Mesothelial cell of epicardium (in vitro differentiated cells): ENCODE measurements at regions not wholly inside any gene's neighbourhood (a gene's known extent, or its start where the extent isn't known, plus 50 kb on each side); places are given as distances from the start of the nearest gene placed in this dataset.

ENCODE experiments used
- DNase-seq, 2 experiments: peaks; one replicate each; pipeline ENCODE4 v3.0.0; 2021; ENCODE audit warnings: low spot score in 2 of 2; ENCODE audit not compliant: unreplicated experiment in 2 of 2
- H3K27ac Mint-ChIP-seq: 2 replicates; pipeline ENCODE4 v1.8.0; 2021; ENCODE audit warnings: mixed read lengths
- H3K27me3 Mint-ChIP-seq: 2 replicates; pipeline ENCODE4 v1.8.0; 2021; ENCODE audit warnings: low read depth, mixed read lengths
- H3K36me3 Mint-ChIP-seq: 2 replicates; pipeline ENCODE4 v1.8.0; 2021; ENCODE audit warnings: mixed read lengths
- H3K4me1 Mint-ChIP-seq: 2 replicates; pipeline ENCODE4 v1.8.0; 2021; ENCODE audit warnings: mixed read lengths
- H3K4me3 Mint-ChIP-seq: 2 replicates; pipeline ENCODE4 v1.8.0; 2021; ENCODE audit warnings: mild to moderate bottlenecking, moderate library complexity, mixed read lengths
- H3K9me3 Mint-ChIP-seq: 2 replicates; pipeline ENCODE4 v1.8.0; 2021; ENCODE audit warnings: mixed read lengths
- TF ChIP-seq, protein P1 (sequence below): fragments of 200-600 bp; sonication (generic); IDR thresholded peaks from one replicate; pipeline ENCODE4 v1.5.0; 2021; ENCODE audit warnings: antibody characterized with exemption; ENCODE audit not compliant: unreplicated experiment

DNA sequence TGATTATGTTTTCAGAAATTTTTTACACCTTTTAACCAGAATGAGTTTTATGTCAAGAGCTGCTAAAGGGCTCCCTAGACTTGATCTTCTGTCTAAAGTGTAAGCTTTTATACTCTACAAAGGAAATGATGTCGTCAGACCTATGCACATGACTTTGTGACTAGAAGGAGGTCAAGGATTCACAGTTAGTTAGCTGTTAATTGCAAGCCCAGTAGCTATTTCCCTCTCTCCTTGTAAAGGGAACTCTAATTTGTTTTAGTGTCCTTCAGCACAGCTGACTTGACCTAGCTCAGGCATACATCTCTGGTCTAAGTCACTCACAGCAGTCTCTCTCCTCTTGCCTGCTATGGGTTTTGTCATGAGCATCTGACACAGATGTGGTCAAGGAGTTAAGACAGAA, 173.5 kb upstream of the NREP start:
- H3K36me3 Mint-ChIP-seq: no peaks in the 10 kb centered on the region
- no peak overlapping the region for H3K27ac Mint-ChIP-seq
- peaks cover 6% of the 10 kb centered on the region for H3K4me1 Mint-ChIP-seq

DNA sequence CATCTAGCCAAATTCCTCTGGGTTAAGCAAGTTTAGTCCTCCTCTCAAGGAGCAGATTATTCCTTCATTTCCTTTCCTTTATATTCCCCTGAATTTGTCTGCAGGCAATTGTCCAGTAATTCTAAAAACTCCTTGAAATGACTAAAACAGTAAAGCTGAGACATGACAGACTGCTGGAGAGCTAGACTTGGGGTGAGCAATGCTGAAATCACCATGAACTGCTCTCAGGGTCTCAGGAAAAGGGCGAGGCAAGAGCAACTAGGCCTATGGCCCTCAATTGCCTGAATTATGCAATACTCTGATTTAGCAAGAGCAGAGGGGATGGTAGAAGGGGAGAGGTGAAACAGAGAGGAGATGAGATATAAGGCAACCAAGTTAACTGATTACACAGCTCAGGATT, 172.9 kb upstream of the NREP start:
- TF ChIP-seq, protein P1, sequence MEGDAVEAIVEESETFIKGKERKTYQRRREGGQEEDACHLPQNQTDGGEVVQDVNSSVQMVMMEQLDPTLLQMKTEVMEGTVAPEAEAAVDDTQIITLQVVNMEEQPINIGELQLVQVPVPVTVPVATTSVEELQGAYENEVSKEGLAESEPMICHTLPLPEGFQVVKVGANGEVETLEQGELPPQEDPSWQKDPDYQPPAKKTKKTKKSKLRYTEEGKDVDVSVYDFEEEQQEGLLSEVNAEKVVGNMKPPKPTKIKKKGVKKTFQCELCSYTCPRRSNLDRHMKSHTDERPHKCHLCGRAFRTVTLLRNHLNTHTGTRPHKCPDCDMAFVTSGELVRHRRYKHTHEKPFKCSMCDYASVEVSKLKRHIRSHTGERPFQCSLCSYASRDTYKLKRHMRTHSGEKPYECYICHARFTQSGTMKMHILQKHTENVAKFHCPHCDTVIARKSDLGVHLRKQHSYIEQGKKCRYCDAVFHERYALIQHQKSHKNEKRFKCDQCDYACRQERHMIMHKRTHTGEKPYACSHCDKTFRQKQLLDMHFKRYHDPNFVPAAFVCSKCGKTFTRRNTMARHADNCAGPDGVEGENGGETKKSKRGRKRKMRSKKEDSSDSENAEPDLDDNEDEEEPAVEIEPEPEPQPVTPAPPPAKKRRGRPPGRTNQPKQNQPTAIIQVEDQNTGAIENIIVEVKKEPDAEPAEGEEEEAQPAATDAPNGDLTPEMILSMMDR: no peak
- peak overlapping the region; percentile 35 for H3K27ac Mint-ChIP-seq
- no peak overlapping the region for H3K4me3 Mint-ChIP-seq
- no peak for DNase-seq
- H3K4me1 Mint-ChIP-seq: peaks cover 6% of the 10 kb centered on the region
- H3K27me3 Mint-ChIP-seq: no peaks in the 10 kb centered on the region
- H3K36me3 Mint-ChIP-seq: no peaks in the 10 kb centered on the region
- no peaks in the 10 kb centered on the region for H3K9me3 Mint-ChIP-seq

More for the DNA sequence above, 173.5 kb upstream of the NREP start:
- no peaks in the 10 kb centered on the region for H3K9me3 Mint-ChIP-seq
- no peaks in the 10 kb centered on the region for H3K27me3 Mint-ChIP-seq
- DNase-seq: no peak
- H3K4me3 Mint-ChIP-seq: no peak overlapping the region
- TF ChIP-seq, protein P1: no peak

DNA sequence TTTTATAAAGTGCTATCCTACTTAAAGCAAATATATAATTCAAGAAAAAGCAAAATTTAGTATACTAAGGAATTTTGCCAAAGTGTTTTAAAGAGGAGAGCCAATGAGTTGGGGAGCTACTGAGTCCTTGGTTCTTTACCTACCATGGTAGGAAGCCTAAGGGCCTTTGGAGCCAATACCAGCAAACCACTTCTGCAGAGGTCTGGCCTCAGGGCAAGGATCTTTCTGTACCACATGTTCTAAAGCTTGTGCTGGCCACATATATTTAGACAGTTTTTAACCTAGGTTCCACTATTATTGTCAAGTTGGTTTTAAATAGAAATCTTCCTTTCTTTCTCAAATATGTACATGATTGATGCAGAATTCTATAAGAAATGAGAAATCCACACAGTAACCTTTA, 172.3 kb upstream of the NREP start:
- Mint-ChIP-seq H3K27ac (no peak overlapping the region), H3K4me3 (no peak overlapping the region), H3K4me1 (peaks cover 6% of the 10 kb centered on the region), H3K27me3 (no peaks in the 10 kb centered on the region), H3K9me3 (no peaks in the 10 kb centered on the region), H3K36me3 (no peaks in the 10 kb centered on the region)
- TF ChIP-seq, protein P1: no peak
- no peak for DNase-seq

DNA sequence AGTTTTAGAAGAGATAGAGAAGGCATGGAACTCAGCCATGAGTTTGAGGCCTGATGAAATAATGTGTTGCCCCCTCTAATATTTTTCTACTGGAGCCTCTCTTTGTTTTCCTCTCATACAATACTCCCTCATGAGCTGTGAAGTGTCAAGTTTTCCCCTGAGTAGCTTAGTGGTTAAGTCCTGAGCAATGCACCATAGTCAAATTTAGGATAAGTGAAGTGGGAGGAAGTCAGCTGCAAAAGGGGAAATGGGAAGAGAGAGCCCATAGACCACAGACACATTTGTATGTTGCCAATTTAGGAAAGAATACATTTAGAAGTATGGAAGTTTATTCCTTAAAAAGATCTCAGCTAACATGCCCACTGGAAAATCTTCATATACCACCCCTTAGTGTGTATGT, 171.5 kb upstream of the NREP start:
- Mint-ChIP-seq H3K36me3 (no peaks in the 10 kb centered on the region), H3K27me3 (no peaks in the 10 kb centered on the region), H3K4me3 (no peak overlapping the region), H3K4me1 (peaks cover 6% of the 10 kb centered on the region), H3K27ac (no peak overlapping the region), H3K9me3 (no peaks in the 10 kb centered on the region)
- no peak for DNase-seq
- TF ChIP-seq, protein P1: no peak

- no peaks in the 10 kb centered on the region for H3K27me3 Mint-ChIP-seq
- H3K4me1 Mint-ChIP-seq: no peaks in the 10 kb centered on the region
- H3K4me3 Mint-ChIP-seq: no peak overlapping the region
- H3K36me3 Mint-ChIP-seq: no peaks in the 10 kb centered on the region
- H3K27ac Mint-ChIP-seq: no peak overlapping the region
- TF ChIP-seq, protein P1: no peak
- DNase-seq: no peak
- no peaks in the 10 kb centered on the region for H3K9me3 Mint-ChIP-seq
Measured at GRCh38 chr5:111927191-111927590, 170.2 kb upstream of the NREP start.

GRCh38 chr5:111926026-111926425, 169.0 kb upstream of the NREP start:
- peaks cover 2% of the 10 kb centered on the region for H3K4me1 Mint-ChIP-seq
- no peak overlapping the region for H3K4me3 Mint-ChIP-seq
- no peaks in the 10 kb centered on the region for H3K27me3 Mint-ChIP-seq
- DNase-seq: no peak
- H3K36me3 Mint-ChIP-seq: no peaks in the 10 kb centered on the region
- H3K27ac Mint-ChIP-seq: no peak overlapping the region
- H3K9me3 Mint-ChIP-seq: no peaks in the 10 kb centered on the region
- TF ChIP-seq, protein P1: no peak
